ENCODE measurements at regions not wholly inside any gene's neighbourhood (a gene's known extent, or its start where the extent isn't known, plus 50 kb on each side); places are given as distances from the start of the nearest gene placed in this dataset.
"Not testable (repeated sequence)": the region's sequence is repeated elsewhere in the genome, so short reads cannot be mapped to it uniquely, and the experiment has no call there.

- POLR2A ChIA-PET; CTCF ChIA-PET; H3K36me3 ChIP-seq (ENCODE audit: control insufficient read depth, insufficient read depth, low read length); H3K4me3 ChIP-seq (ENCODE audit: low read depth, low read length); H3K27me3 ChIP-seq (ENCODE audit: control insufficient read depth, insufficient read depth, low read length); DNase-seq (ENCODE audit: low read depth): not testable (repeated sequence)
Observed at GRCh38 chr1:224011751-224012150, 102.2 kb upstream of the FBXO28 start.

GRCh38 chr1:224011153-224011552, 102.8 kb upstream of the FBXO28 start:
- H3K4me3 ChIP-seq (ENCODE audit: low read depth, low read length); POLR2A ChIA-PET; H3K27me3 ChIP-seq (ENCODE audit: control insufficient read depth, insufficient read depth, low read length); H3K36me3 ChIP-seq (ENCODE audit: control insufficient read depth, insufficient read depth, low read length); CTCF ChIA-PET; DNase-seq (ENCODE audit: low read depth): not testable (repeated sequence)

- H3K27me3 ChIP-seq (ENCODE audit: control insufficient read depth, insufficient read depth, low read length); H3K4me3 ChIP-seq (ENCODE audit: low read depth, low read length); POLR2A ChIA-PET; H3K36me3 ChIP-seq (ENCODE audit: control insufficient read depth, insufficient read depth, low read length); DNase-seq (ENCODE audit: low read depth); CTCF ChIA-PET: not testable (repeated sequence)
Observed at GRCh38 chr1:224005973-224006372, 107.9 kb upstream of the FBXO28 start.

GRCh38 chr1:224004552-224005315, 109.2 kb upstream of the FBXO28 start:
- TF ChIP-seq CTCF (IDR thresholded peaks at IDR 0.05; ENCODE audit: insufficient read depth, low read depth, low read length) = peak; percentile 41
- H3K27me3 ChIP-seq (ENCODE audit: control insufficient read depth, insufficient read depth, low read length); DNase-seq (ENCODE audit: low read depth); H3K4me3 ChIP-seq (ENCODE audit: low read depth, low read length); POLR2A ChIA-PET; H3K36me3 ChIP-seq (ENCODE audit: control insufficient read depth, insufficient read depth, low read length); CTCF ChIA-PET: not testable (repeated sequence)

GRCh38 chr1:224003896-224004295, 110.0 kb upstream of the FBXO28 start:
- DNase-seq (ENCODE audit: low read depth); H3K4me3 ChIP-seq (ENCODE audit: low read depth, low read length); H3K36me3 ChIP-seq (ENCODE audit: control insufficient read depth, insufficient read depth, low read length); POLR2A ChIA-PET; H3K27me3 ChIP-seq (ENCODE audit: control insufficient read depth, insufficient read depth, low read length); CTCF ChIA-PET: not testable (repeated sequence)

- H3K27me3 ChIP-seq (ENCODE audit: control insufficient read depth, insufficient read depth, low read length); H3K36me3 ChIP-seq (ENCODE audit: control insufficient read depth, insufficient read depth, low read length); POLR2A ChIA-PET; CTCF ChIA-PET; DNase-seq (ENCODE audit: low read depth); H3K4me3 ChIP-seq (ENCODE audit: low read depth, low read length): not testable (repeated sequence)
Observed at GRCh38 chr1:224001757-224002156, 112.2 kb upstream of the FBXO28 start.

GRCh38 chr1:223999761-224000160, 114.2 kb upstream of the FBXO28 start:
- H3K27me3 ChIP-seq (ENCODE audit: control insufficient read depth, insufficient read depth, low read length); POLR2A ChIA-PET; H3K36me3 ChIP-seq (ENCODE audit: control insufficient read depth, insufficient read depth, low read length); CTCF ChIA-PET; DNase-seq (ENCODE audit: low read depth); H3K4me3 ChIP-seq (ENCODE audit: low read depth, low read length): not testable (repeated sequence)

GRCh38 chr1:223998676-223999455, 115.0 kb upstream of the FBXO28 start:
- POLR2A ChIA-PET; CTCF ChIA-PET; DNase-seq (ENCODE audit: low read depth); H3K4me3 ChIP-seq (ENCODE audit: low read depth, low read length); H3K36me3 ChIP-seq (ENCODE audit: control insufficient read depth, insufficient read depth, low read length); H3K27me3 ChIP-seq (ENCODE audit: control insufficient read depth, insufficient read depth, low read length): not testable (repeated sequence)

GRCh38 chr1:223996376-223996775, 117.5 kb upstream of the FBXO28 start:
- H3K4me3 ChIP-seq (ENCODE audit: low read depth, low read length); H3K36me3 ChIP-seq (ENCODE audit: control insufficient read depth, insufficient read depth, low read length); CTCF ChIA-PET; H3K27me3 ChIP-seq (ENCODE audit: control insufficient read depth, insufficient read depth, low read length); DNase-seq (ENCODE audit: low read depth); POLR2A ChIA-PET: not testable (repeated sequence)

GRCh38 chr1:223992456-223993246, 121.3 kb upstream of the FBXO28 start:
- peak overlapping the region; percentile 60 for H3K4me3 ChIP-seq (ENCODE audit: low read depth, low read length)
- POLR2A ChIA-PET; H3K27me3 ChIP-seq (ENCODE audit: control insufficient read depth, insufficient read depth, low read length); H3K36me3 ChIP-seq (ENCODE audit: control insufficient read depth, insufficient read depth, low read length); CTCF ChIA-PET: not testable (repeated sequence)
- peak; percentile 87 for DNase-seq (ENCODE audit: low read depth)

- H3K4me3 ChIP-seq (ENCODE audit: low read depth, low read length); H3K36me3 ChIP-seq (ENCODE audit: control insufficient read depth, insufficient read depth, low read length); POLR2A ChIA-PET; CTCF ChIA-PET; H3K27me3 ChIP-seq (ENCODE audit: control insufficient read depth, insufficient read depth, low read length); DNase-seq (ENCODE audit: low read depth): not testable (repeated sequence)
Observed at GRCh38 chr1:223991297-223991857, 122.5 kb upstream of the FBXO28 start.

Data from BJ (cell line).